Prostate gland (tissue), 2 donors: ENCODE measurements at regions not wholly inside any gene's neighbourhood (a gene's known extent, or its start where the extent isn't known, plus 50 kb on each side); places are given as distances from the start of the nearest gene placed in this dataset.

Experiments
- CTCF ChIP-seq, 4 experiments: fragments of 200-600 bp in 2 of 4; fragments of 450-650 bp in 2 of 4; sonication (generic) in 2 of 4; IDR thresholded peaks; 1 replicate in 3 of 4; 2 replicates in 1 of 4; pipeline ENCODE4 v1.5.1; 2016 to 2019; ENCODE audit warnings: antibody characterized with exemption in 4 of 4, mild to moderate bottlenecking in 2 of 4, moderate library complexity in 2 of 4
- POLR2A ChIP-seq: fragments of 450-650 bp; IDR thresholded peaks from one replicate; pipeline ENCODE4 v1.6.1; 2016; ENCODE audit warnings: antibody characterized with exemption, mild to moderate bottlenecking

GRCh38 chr3:162704238-162704637 is 1207.6 kb downstream of the OTOL1 start:
- TF ChIP-seq CTCF (IDR thresholded peaks at IDR 0.05) (no peak), POLR2A (no peak)
